ENCODE measurements at regions not wholly inside any gene's neighbourhood (a gene's known extent, or its start where the extent isn't known, plus 50 kb on each side); places are given as distances from the start of the nearest gene placed in this dataset.

DNA sequence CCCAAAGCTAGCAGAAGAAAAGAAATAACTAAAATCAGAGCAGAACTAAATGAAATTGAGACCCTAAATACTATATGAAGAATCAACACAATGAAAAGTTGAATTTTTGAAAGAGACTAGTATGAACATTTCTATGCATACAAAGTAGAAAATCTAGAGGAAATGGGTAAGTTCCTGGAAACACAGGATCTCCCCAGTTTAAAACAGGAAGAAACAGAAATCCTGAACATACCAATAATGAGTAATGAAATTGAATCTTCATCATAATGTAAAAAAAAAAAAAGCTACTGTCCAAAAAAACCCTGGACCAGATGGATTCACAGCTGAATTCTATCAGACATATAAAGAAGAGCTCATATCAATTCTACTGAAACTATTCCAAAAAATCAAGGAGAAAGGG is 233.5 kb downstream of the PLPP3 start:
- ATAC-seq: no peak
- DNase-seq: no peak
- H3K27ac ChIP-seq (ENCODE audit: low read length): no peak overlapping the region
- intact Hi-C loops (cut with DNase I): no loop called here
- H3K4me3 ChIP-seq (ENCODE audit: low read length): no peak overlapping the region
- no peaks in the 10 kb centered on the region for H3K4me1 ChIP-seq (ENCODE audit: control insufficient read depth, insufficient read depth, low read length)
- H3K27me3 ChIP-seq (ENCODE audit: control insufficient read depth, insufficient read depth): no peaks in the 10 kb centered on the region
- H3K9me3 ChIP-seq (ENCODE audit: control insufficient read depth, low read length): no peaks in the 10 kb centered on the region

DNA sequence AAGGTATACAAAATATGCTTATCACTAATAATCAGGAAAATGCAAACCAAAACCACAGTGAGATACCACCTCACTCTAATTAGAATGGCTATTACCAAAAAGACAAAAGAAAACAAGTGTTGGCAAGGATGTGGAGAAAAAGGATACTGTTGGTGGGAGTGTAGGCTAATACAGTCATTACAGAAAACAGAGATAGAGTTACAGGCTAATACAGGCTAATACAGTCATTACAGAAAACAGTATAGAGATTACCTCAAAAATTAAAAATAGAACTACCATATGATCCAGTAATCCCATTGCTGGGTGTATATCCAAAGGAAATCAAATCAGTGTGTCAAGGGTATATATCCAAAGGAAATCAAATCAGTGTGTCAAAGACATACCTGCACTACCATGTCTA is 238.4 kb downstream of the PLPP3 start:
- DNase-seq: no peak

DNA sequence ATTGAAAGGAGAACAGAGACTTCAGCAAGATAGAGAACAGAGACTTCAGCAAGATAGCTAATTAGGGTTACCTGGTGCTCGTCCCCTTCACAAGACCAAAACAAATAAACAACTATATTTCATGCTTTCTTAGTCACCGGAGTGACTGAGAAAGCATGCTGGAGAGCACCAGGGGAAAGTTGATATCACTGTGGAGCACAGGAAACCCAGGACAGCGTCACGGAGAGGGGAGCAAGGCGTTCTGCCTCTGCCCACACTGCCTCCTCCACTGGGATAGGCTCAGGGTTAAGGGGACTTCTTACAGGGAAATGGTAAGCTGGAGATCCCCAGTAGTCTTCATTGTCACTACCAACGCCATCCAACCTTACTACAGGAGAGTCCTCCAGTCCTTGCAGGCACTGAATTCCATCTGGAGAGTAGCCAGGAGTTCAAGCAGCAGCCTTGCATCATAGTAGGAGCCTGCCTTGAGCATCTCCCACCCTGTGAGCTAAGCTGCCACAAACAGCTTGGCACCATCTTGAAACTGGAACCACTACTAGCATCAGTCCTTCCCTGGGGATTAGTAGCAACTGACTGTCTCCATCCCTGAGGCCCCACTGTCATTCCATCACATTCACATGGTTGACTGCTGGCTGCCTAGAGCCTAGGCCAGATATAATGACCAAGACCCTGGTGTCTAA is 239.4 kb downstream of the PLPP3 start:
- Histone ChIP-seq H3K27me3 (ENCODE audit: control insufficient read depth, insufficient read depth) (no peaks in the 10 kb centered on the region), H3K27ac (ENCODE audit: low read length) (no peak overlapping the region), H3K4me3 (ENCODE audit: low read length) (no peak overlapping the region), H3K4me1 (ENCODE audit: control insufficient read depth, insufficient read depth, low read length) (no peaks in the 10 kb centered on the region), H3K9me3 (ENCODE audit: control insufficient read depth, low read length) (no peaks in the 10 kb centered on the region)
- intact Hi-C loops (cut with DNase I): no loop called here
- WGBS: 79% methylated on average over 6 of the region's 6 CpGs
- DNase-seq: no peak
- no peak for ATAC-seq

More for the DNA sequence above, 238.4 kb downstream of the PLPP3 start:
- no peaks in the 10 kb centered on the region for H3K4me1 ChIP-seq (ENCODE audit: control insufficient read depth, insufficient read depth, low read length)
- no peak overlapping the region for H3K4me3 ChIP-seq (ENCODE audit: low read length)
- intact Hi-C loops (cut with DNase I): no loop called here
- H3K27ac ChIP-seq (ENCODE audit: low read length): no peak overlapping the region
- no peak for ATAC-seq
- no peaks in the 10 kb centered on the region for H3K27me3 ChIP-seq (ENCODE audit: control insufficient read depth, insufficient read depth)
- no peaks in the 10 kb centered on the region for H3K9me3 ChIP-seq (ENCODE audit: control insufficient read depth, low read length)

DNA sequence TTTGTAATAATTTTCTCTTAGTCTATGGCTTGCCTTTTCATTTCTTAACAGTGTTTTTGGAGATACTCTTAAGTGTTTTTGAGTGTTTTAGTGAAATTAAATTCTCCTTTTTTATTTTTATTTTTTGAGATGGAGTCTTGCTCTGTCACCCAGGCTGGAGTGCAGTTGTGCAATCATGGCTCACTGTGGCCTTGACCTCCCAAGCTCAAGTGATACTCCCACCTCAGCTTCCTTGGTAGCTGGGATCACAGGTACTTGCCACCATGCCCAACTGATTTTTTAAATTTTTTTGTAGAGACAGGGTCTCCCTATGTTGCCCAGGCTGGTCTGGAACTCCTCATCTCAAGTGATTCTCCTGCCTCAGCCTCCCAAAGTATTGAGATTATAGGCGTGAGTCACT is 240.3 kb downstream of the PLPP3 start:
- 90% methylated on average over 1 of the region's 1 CpG for WGBS
- ATAC-seq (no peak), DNase-seq (no peak)
- H3K4me3 ChIP-seq (ENCODE audit: low read length): no peak overlapping the region
- no peaks in the 10 kb centered on the region for H3K27me3 ChIP-seq (ENCODE audit: control insufficient read depth, insufficient read depth)
- intact Hi-C loops (cut with DNase I): no loop called here
- H3K27ac ChIP-seq (ENCODE audit: low read length): no peak overlapping the region
- no peaks in the 10 kb centered on the region for H3K4me1 ChIP-seq (ENCODE audit: control insufficient read depth, insufficient read depth, low read length)
- H3K9me3 ChIP-seq (ENCODE audit: control insufficient read depth, low read length): no peaks in the 10 kb centered on the region

DNA sequence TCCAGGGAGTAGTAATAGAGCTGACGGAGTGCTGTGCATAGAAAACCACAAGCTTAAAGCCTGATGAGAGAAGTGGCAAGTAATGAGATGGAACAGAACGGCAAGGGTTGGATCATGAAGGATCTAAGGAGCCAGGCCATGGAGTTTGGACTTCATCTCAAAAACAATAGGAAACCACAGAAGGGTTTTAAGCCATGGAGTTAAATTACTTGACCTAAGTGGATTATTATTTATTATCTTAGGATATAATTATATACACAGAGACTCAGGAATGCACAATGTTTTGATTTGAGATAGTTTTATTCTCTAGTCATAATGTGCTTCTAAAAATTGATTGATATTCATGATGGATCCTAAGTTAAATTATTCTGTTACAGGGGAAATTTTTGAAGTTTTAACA is 242.4 kb downstream of the PLPP3 start:
- Histone ChIP-seq H3K27me3 (ENCODE audit: control insufficient read depth, insufficient read depth) (no peaks in the 10 kb centered on the region), H3K9me3 (ENCODE audit: control insufficient read depth, low read length) (no peaks in the 10 kb centered on the region), H3K4me1 (ENCODE audit: control insufficient read depth, insufficient read depth, low read length) (no peaks in the 10 kb centered on the region), H3K27ac (ENCODE audit: low read length) (no peak overlapping the region), H3K4me3 (ENCODE audit: low read length) (no peak overlapping the region)
- intact Hi-C loops (cut with DNase I): no loop called here
- no peak for DNase-seq
- no peak for ATAC-seq
- 94% methylated on average over 2 of the region's 2 CpGs for WGBS

DNA sequence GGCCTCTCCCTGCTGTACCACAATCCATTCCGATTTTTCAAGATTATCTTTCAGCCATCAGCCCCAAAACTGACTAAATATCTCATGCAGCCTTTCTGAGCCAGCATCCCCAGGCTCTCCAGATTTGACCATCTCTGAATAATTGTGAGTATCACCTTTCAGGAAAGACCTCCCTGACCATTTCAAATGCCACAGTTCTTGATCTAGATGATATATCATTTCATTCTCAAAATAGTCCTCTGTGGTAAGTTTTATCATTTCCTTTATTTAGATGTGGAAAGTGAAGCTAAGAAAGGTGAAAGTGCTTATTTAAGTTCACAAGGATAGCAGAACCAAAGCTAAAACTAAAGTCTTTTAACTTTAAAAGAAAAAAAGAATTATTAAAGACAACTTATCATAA is 244.0 kb downstream of the PLPP3 start:
- ATAC-seq (no peak), DNase-seq (no peak)
- intact Hi-C loops (cut with DNase I): no loop called here
- Histone ChIP-seq H3K27me3 (ENCODE audit: control insufficient read depth, insufficient read depth) (no peaks in the 10 kb centered on the region), H3K27ac (ENCODE audit: low read length) (no peak overlapping the region), H3K4me1 (ENCODE audit: control insufficient read depth, insufficient read depth, low read length) (no peaks in the 10 kb centered on the region), H3K4me3 (ENCODE audit: low read length) (no peak overlapping the region), H3K9me3 (ENCODE audit: control insufficient read depth, low read length) (no peaks in the 10 kb centered on the region)
- 67% methylated on average over 1 of the region's 1 CpG for WGBS

DNA sequence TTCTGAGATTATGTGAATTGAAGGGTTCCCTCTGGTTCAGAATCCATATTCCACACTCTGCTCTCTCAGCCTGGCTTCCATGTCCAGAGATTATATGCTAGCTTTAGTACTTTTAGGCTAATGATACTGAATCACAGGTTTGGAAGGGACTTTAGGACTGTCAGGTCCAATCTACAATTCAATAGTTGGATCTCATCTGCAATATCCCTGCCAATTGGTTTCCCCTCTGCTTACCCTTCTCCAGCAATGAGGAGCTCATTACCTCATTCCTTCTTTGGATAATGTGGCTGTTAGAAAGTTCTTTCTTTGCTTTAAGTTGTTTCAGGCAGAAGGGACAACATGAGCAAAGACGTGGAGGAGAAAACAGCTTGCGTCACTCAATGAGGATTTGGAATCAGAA is 245.3 kb downstream of the PLPP3 start:
- no peak overlapping the region for H3K27ac ChIP-seq (ENCODE audit: low read length)
- no peaks in the 10 kb centered on the region for H3K27me3 ChIP-seq (ENCODE audit: control insufficient read depth, insufficient read depth)
- ATAC-seq (no peak), DNase-seq (no peak)
- no peaks in the 10 kb centered on the region for H3K9me3 ChIP-seq (ENCODE audit: control insufficient read depth, low read length)
- no peaks in the 10 kb centered on the region for H3K4me1 ChIP-seq (ENCODE audit: control insufficient read depth, insufficient read depth, low read length)
- no peak overlapping the region for H3K4me3 ChIP-seq (ENCODE audit: low read length)
- WGBS: 69% methylated on average over 2 of the region's 2 CpGs
- intact Hi-C loops (cut with DNase I): no loop called here

DNA sequence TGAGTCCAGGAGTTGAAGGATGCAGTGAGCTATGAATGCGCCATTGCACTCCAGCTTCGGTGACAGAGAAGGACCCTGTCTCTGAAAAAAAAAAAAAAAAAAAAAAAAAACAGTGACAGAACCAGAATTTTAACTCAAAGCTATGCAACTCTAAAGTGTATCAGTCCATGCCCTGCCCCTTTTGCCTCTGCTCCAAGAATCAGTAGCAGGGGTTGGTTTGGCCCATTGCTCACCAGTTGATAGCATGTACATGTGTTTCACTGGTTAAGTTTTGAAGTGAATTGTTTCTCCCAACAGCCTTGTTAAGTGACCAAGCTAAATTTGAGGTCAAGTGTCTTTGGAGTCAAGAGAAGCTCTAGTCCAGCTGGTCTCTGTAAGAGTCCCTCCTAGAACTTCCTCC is 245.9 kb downstream of the PLPP3 start:
- Histone ChIP-seq H3K27me3 (ENCODE audit: control insufficient read depth, insufficient read depth) (no peaks in the 10 kb centered on the region), H3K4me1 (ENCODE audit: control insufficient read depth, insufficient read depth, low read length) (no peaks in the 10 kb centered on the region), H3K9me3 (ENCODE audit: control insufficient read depth, low read length) (no peaks in the 10 kb centered on the region), H3K27ac (ENCODE audit: low read length) (no peak overlapping the region), H3K4me3 (ENCODE audit: low read length) (no peak overlapping the region)
- no peak for DNase-seq
- intact Hi-C loops (cut with DNase I): no loop called here
- WGBS: 98% methylated on average over 2 of the region's 2 CpGs
- no peak for ATAC-seq

DNA sequence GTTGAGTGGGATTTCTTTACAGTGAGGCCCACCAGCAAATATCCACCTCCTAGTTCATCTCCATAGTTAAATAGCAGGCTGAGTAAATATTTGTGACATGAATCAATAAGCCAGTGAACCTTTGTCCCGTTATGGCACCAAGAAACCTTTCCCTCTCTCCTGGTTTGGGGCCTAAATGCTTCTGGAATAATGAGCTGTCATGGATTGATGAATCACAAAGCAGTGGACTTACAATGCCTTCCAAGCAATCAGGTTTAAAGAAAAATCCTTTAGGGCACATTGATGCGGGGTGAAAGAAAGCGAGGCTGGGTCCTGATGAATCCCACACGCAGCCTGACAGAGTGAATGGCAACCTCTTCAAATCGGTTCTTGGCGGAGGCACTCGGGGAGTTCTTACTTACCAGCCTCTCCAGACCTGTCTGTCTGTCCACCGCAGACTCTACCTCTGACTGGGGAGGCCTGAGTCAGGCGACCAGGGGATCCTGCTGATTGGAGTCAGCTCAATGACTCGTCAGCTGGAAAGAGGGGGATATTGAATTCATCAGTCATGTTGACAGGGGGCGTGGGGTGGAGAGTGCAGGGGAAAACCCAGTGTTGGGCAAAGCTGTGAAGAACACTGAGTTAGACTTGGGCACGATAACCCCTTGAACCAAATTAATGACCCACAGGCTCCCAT is 247.3 kb downstream of the PLPP3 start:
- 85% methylated on average over 12 of the region's 12 CpGs for WGBS
- no peak for ATAC-seq
- intact Hi-C loops (cut with DNase I): no loop called here

DNA sequence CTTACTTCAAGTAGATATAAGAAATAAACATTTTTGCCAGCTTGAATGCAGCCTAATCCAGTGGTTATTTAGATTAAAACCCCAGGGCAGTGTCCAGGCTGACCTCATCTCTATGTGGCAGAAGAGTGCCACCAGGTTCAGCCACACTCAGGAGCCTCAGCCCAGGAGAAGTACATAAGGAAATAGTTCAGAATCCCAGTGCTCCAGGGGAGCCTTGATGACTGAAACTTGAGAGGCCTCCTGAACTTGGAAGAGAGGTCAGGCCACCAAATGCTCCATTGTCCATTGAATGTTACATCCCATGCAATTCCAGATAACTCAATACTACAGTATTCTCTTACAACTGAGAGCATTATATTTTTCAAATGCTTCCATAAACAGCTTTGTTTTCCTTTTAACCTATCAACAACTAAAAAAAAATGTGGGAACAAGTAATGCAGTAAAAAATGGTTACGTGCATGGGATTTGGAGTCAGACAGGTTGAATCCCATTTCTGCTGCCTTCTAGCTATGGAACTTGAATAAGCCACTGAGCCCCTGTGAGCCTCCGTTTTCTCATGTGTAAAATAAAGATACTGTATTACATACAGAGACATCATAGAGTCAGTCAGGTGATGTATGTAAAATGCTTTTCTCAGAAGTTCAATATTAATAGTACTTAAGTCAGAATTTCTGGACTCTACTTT is 248.0 kb downstream of the PLPP3 start:
- WGBS: 96% methylated on average over 2 of the region's 2 CpGs
- ATAC-seq: no peak
- no peak for DNase-seq

More for the DNA sequence above, 247.3 kb downstream of the PLPP3 start:
- no peaks in the 10 kb centered on the region for H3K27me3 ChIP-seq (ENCODE audit: control insufficient read depth, insufficient read depth)
- no peak overlapping the region for H3K27ac ChIP-seq (ENCODE audit: low read length)
- no peak for DNase-seq
- H3K4me3 ChIP-seq (ENCODE audit: low read length): no peak overlapping the region
- no peaks in the 10 kb centered on the region for H3K4me1 ChIP-seq (ENCODE audit: control insufficient read depth, insufficient read depth, low read length)
- no peaks in the 10 kb centered on the region for H3K9me3 ChIP-seq (ENCODE audit: control insufficient read depth, low read length)

DNA sequence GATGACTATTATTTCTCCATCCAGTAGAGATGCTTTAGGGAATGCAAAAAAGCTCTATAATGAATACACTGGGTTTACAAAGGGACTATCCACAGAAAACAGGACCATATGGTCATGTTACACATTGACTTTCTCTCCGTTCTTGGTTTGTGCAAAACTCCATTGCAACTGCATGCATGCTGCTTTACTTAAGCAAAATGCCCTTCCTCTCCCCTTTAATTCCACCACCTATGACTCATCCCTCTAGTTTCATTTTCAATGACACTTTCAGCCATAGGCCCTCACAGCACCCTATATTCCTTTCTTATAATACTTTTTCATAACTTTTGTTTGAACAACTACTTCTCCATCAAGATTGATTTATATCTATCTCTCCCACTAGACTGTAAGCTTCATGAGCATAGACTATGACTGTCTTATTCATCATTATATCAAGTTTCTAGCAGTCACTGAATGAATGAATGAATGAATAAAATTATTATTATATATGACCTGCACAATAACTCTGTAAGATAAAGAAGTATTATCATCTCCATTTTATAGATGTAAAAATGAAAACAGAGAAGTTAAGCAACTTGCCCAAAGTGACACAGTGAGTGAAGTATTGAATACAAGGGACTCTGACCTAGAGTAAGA is 248.9 kb downstream of the PLPP3 start:
- intact Hi-C loops (cut with DNase I): no loop called here
- peak in 1 of 2 donors; percentile 46 for ATAC-seq

More for the DNA sequence above, 248.0 kb downstream of the PLPP3 start:
- Histone ChIP-seq H3K4me3 (ENCODE audit: low read length) (no peak overlapping the region), H3K9me3 (ENCODE audit: control insufficient read depth, low read length) (no peaks in the 10 kb centered on the region), H3K27ac (ENCODE audit: low read length) (no peak overlapping the region), H3K4me1 (ENCODE audit: control insufficient read depth, insufficient read depth, low read length) (no peaks in the 10 kb centered on the region), H3K27me3 (ENCODE audit: control insufficient read depth, insufficient read depth) (no peaks in the 10 kb centered on the region)
- intact Hi-C loops (cut with DNase I): no loop called here

More for the DNA sequence above, 248.9 kb downstream of the PLPP3 start:
- DNase-seq: no peak
- no peaks in the 10 kb centered on the region for H3K9me3 ChIP-seq (ENCODE audit: control insufficient read depth, low read length)
- 85% methylated on average over 1 of the region's 1 CpG for whole genome bisulfite sequencing
- no peaks in the 10 kb centered on the region for H3K4me1 ChIP-seq (ENCODE audit: control insufficient read depth, insufficient read depth, low read length)
- H3K27me3 ChIP-seq (ENCODE audit: control insufficient read depth, insufficient read depth): no peaks in the 10 kb centered on the region
- H3K4me3 ChIP-seq (ENCODE audit: low read length): no peak overlapping the region
- H3K27ac ChIP-seq (ENCODE audit: low read length): no peak overlapping the region

All from right cardiac atrium (tissue), 5 donors.